NT2/D1 (cell line): ENCODE measurements at regions not wholly inside any gene's neighbourhood (a gene's known extent, or its start where the extent isn't known, plus 50 kb on each side); places are given as distances from the start of the nearest gene placed in this dataset.

Experiments
- DNase-seq: peaks from one replicate; pipeline ENCODE4 v3.0.0-alpha.2; 2011; ENCODE audit warnings: low read depth, low spot score
- H3K27me3 ChIP-seq: 2 replicates; pipeline ENCODE4 v1.6.0; 2011; ENCODE audit warnings: mild to moderate bottlenecking; ENCODE audit not compliant: insufficient read length, insufficient read depth
- H3K36me3 ChIP-seq: 2 replicates; pipeline ENCODE4 v1.6.1; 2011; ENCODE audit warnings: mild to moderate bottlenecking, low read length, mixed read lengths; ENCODE audit not compliant: insufficient read depth, insufficient read length
- H3K4me1 ChIP-seq: 2 replicates; pipeline ENCODE4 v1.5.1; 2011; ENCODE audit not compliant: insufficient read depth, insufficient read length
- H3K4me3 ChIP-seq: 2 replicates; pipeline ENCODE4 v1.5.1; 2011; ENCODE audit warnings: low read depth; ENCODE audit not compliant: insufficient read length
- H3K9ac ChIP-seq: 2 replicates; pipeline ENCODE4 v1.6.0; 2011; ENCODE audit warnings: low read depth; ENCODE audit not compliant: insufficient read length
- H3K9me3 ChIP-seq: 2 replicates; pipeline ENCODE4 v1.5.1; 2011; ENCODE audit warnings: mild to moderate bottlenecking, low read length; ENCODE audit not compliant: insufficient read depth
- SUZ12 ChIP-seq: IDR thresholded peaks from 2 replicates; pipeline ENCODE4 v1.6.1; 2011; ENCODE audit not compliant: insufficient read length, insufficient read depth; ENCODE audit errors: extremely low read depth
- YY1 ChIP-seq: IDR thresholded peaks from 2 replicates; pipeline ENCODE4 v1.6.1; 2011; ENCODE audit not compliant: insufficient read length, insufficient read depth
- ZNF274 ChIP-seq: IDR thresholded peaks from 2 replicates; pipeline ENCODE4 v1.6.1; 2011; ENCODE audit warnings: mild to moderate bottlenecking, low read depth, low read length

GRCh38 chrX:144295921-144296320 lies 412.1 kb downstream of the UBE2NL start:
- Histone ChIP-seq H3K27me3 (no peaks in the 10 kb centered on the region), H3K4me1 (no peaks in the 10 kb centered on the region), H3K9ac (no peak overlapping the region), H3K36me3 (no peaks in the 10 kb centered on the region), H3K4me3 (no peak overlapping the region), H3K9me3 (no peaks in the 10 kb centered on the region)
- TF ChIP-seq SUZ12 (no peak), YY1 (no peak), ZNF274 (no peak)
- DNase-seq = no peak

- Histone ChIP-seq H3K9me3 (no peaks in the 10 kb centered on the region), H3K4me1 (no peaks in the 10 kb centered on the region), H3K27me3 (no peaks in the 10 kb centered on the region), H3K4me3 (no peak overlapping the region), H3K9ac (no peak overlapping the region), H3K36me3 (no peaks in the 10 kb centered on the region)
- TF ChIP-seq SUZ12 = no peak
- no peak for TF ChIP-seq YY1
- TF ChIP-seq ZNF274 = no peak
- no peak for DNase-seq
These were observed 413.4 kb downstream of the UBE2NL start for GRCh38 chrX:144297221-144297620.

GRCh38 chrX:144327495-144327894 lies 443.6 kb downstream of the UBE2NL start:
- no peaks in the 10 kb centered on the region for H3K27me3 ChIP-seq
- TF ChIP-seq SUZ12 = no peak
- TF ChIP-seq YY1 = no peak
- TF ChIP-seq ZNF274 = no peak
- H3K36me3 ChIP-seq = no peaks in the 10 kb centered on the region
- no peak overlapping the region for H3K9ac ChIP-seq
- H3K4me3 ChIP-seq = no peak overlapping the region
- no peaks in the 10 kb centered on the region for H3K9me3 ChIP-seq
- H3K4me1 ChIP-seq = no peaks in the 10 kb centered on the region
- no peak for DNase-seq

- H3K9ac ChIP-seq = no peak overlapping the region
- no peak overlapping the region for H3K4me3 ChIP-seq
- no peaks in the 10 kb centered on the region for H3K36me3 ChIP-seq
- TF ChIP-seq ZNF274 (no peak), SUZ12 (no peak), YY1 (no peak)
- H3K27me3 ChIP-seq = no peaks in the 10 kb centered on the region
- H3K9me3 ChIP-seq = no peaks in the 10 kb centered on the region
- DNase-seq = no peak
- no peaks in the 10 kb centered on the region for H3K4me1 ChIP-seq
These were observed 449.6 kb downstream of the UBE2NL start for GRCh38 chrX:144333429-144333828.

- Histone ChIP-seq H3K4me3 (no peak overlapping the region), H3K4me1 (no peaks in the 10 kb centered on the region), H3K36me3 (no peaks in the 10 kb centered on the region), H3K9me3 (no peaks in the 10 kb centered on the region), H3K27me3 (no peaks in the 10 kb centered on the region), H3K9ac (no peak overlapping the region)
- TF ChIP-seq ZNF274 (no peak), SUZ12 (no peak), YY1 (no peak)
- DNase-seq = peak; percentile 0
These were observed 450.7 kb downstream of the UBE2NL start for GRCh38 chrX:144334577-144334976.

GRCh38 chrX:144335402-144335801 lies 451.5 kb downstream of the UBE2NL start:
- DNase-seq = no peak
- TF ChIP-seq SUZ12 = no peak
- TF ChIP-seq YY1 = no peak
- TF ChIP-seq ZNF274 = no peak
- no peaks in the 10 kb centered on the region for H3K36me3 ChIP-seq
- H3K9me3 ChIP-seq = no peaks in the 10 kb centered on the region
- no peak overlapping the region for H3K9ac ChIP-seq
- H3K27me3 ChIP-seq = no peaks in the 10 kb centered on the region
- H3K4me1 ChIP-seq = no peaks in the 10 kb centered on the region
- H3K4me3 ChIP-seq = no peak overlapping the region

GRCh38 chrX:144379156-144379555 lies 495.3 kb downstream of the UBE2NL start:
- H3K27me3 ChIP-seq = no peaks in the 10 kb centered on the region
- DNase-seq = no peak
- H3K9ac ChIP-seq = no peak overlapping the region
- H3K4me3 ChIP-seq = no peak overlapping the region
- no peaks in the 10 kb centered on the region for H3K4me1 ChIP-seq
- H3K9me3 ChIP-seq = no peaks in the 10 kb centered on the region
- TF ChIP-seq ZNF274 (no peak), YY1 (no peak), SUZ12 (no peak)
- no peaks in the 10 kb centered on the region for H3K36me3 ChIP-seq

GRCh38 chrX:144388738-144389137 lies 504.9 kb downstream of the UBE2NL start:
- H3K9ac ChIP-seq = no peak overlapping the region
- no peaks in the 10 kb centered on the region for H3K4me1 ChIP-seq
- TF ChIP-seq SUZ12 (no peak), YY1 (no peak), ZNF274 (no peak)
- H3K36me3 ChIP-seq = no peaks in the 10 kb centered on the region
- no peaks in the 10 kb centered on the region for H3K9me3 ChIP-seq
- no peak for DNase-seq
- H3K27me3 ChIP-seq = no peaks in the 10 kb centered on the region
- H3K4me3 ChIP-seq = no peak overlapping the region
